ENCODE measurements at regions not wholly inside any gene's neighbourhood (a gene's known extent, or its start where the extent isn't known, plus 50 kb on each side); places are given as distances from the start of the nearest gene placed in this dataset.

DNA sequence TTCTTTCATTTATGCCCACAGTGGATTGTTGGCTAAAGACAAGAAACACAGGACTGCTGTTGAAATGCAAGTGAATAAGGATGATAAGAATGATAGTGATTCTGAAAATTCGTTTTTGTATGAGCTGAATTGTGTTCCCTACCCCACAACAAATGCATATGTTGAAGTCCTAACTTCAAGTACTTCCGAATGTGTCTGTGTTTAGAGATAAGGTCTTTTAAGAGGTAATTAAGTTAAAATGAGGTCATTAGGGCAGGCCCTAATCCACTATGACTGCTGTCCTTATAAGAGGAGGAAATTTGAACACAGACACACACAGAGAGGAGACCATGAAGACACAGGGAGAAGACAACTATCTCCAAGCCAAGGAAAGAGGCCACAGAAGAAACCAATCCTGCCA, 126.6 kb upstream of the ACSL4 start:
- TF ChIP-seq, protein P1, sequence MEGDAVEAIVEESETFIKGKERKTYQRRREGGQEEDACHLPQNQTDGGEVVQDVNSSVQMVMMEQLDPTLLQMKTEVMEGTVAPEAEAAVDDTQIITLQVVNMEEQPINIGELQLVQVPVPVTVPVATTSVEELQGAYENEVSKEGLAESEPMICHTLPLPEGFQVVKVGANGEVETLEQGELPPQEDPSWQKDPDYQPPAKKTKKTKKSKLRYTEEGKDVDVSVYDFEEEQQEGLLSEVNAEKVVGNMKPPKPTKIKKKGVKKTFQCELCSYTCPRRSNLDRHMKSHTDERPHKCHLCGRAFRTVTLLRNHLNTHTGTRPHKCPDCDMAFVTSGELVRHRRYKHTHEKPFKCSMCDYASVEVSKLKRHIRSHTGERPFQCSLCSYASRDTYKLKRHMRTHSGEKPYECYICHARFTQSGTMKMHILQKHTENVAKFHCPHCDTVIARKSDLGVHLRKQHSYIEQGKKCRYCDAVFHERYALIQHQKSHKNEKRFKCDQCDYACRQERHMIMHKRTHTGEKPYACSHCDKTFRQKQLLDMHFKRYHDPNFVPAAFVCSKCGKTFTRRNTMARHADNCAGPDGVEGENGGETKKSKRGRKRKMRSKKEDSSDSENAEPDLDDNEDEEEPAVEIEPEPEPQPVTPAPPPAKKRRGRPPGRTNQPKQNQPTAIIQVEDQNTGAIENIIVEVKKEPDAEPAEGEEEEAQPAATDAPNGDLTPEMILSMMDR (IDR thresholded peaks at IDR 0.05), result no peak
- no peak for TF ChIP-seq POLR2A (IDR thresholded peaks at IDR 0.05)

Data from ovary (tissue), 3 donors.